ENCODE measurements at regions not wholly inside any gene's neighbourhood (a gene's known extent, or its start where the extent isn't known, plus 50 kb on each side); places are given as distances from the start of the nearest gene placed in this dataset.

- TF ChIP-seq REST (IDR thresholded peaks at IDR 0.05; ENCODE audit: unreplicated experiment) (no peak), ETS1 (IDR thresholded peaks at IDR 0.05) (no peak), JUNB (IDR thresholded peaks at IDR 0.05; ENCODE audit: unreplicated experiment) (no peak), NANOG (IDR thresholded peaks at IDR 0.05; ENCODE audit: borderline replicate concordance) (no peak), EZH2 (IDR thresholded peaks at IDR 0.05; ENCODE audit: low read depth, unreplicated experiment) (no peak), EZH2phosphoT487 (IDR thresholded peaks at IDR 0.05; ENCODE audit: unreplicated experiment) (no peak)
Observed at GRCh38 chr7:89975577-89975976, 178.7 kb upstream of the STEAP1 start (continued).

GRCh38 chr7:89987665-89988064 lies 166.6 kb upstream of the STEAP1 start:
- Mint-ChIP-seq H3K9me3 (peaks cover 6% of the 10 kb centered on the region; the same call in 1 of the 3 replicates), H3K4me1 (peaks cover 24% of the 10 kb centered on the region), H3K27ac (no peak overlapping the region), H3K4me3 (no peak overlapping the region), H3K27me3 (ENCODE audit: insufficient read depth, low read depth, poor library complexity) (peaks cover 5% of the 10 kb centered on the region), H3K36me3 (ENCODE audit: low read depth) (no peaks in the 10 kb centered on the region; the same call in 2 of the 3 replicates)
- H3K4me2 ChIP-seq, result peak overlapping the region; percentile 35
- no peak overlapping the region for H3K27ac ChIP-seq (ENCODE audit: low read depth)
- H3F3A ChIP-seq (replicated peaks; ENCODE audit: low read depth), result no peaks in the 10 kb centered on the region
- no peaks in the 10 kb centered on the region for H3K79me2 ChIP-seq (replicated peaks; ENCODE audit: insufficient read depth)
- peaks cover 23% of the 10 kb centered on the region for H3K4me1 ChIP-seq (ENCODE audit: insufficient read depth)
- DNase-seq (ENCODE audit: low spot score), result peak; percentile 10
- no peak for ATAC-seq
- H4K20me1 ChIP-seq (replicated peaks; ENCODE audit: insufficient read depth), result no peaks in the 10 kb centered on the region
- H3K36me3 ChIP-seq (ENCODE audit: insufficient read depth), result no peaks in the 10 kb centered on the region
- H3K27me3 ChIP-seq (ENCODE audit: insufficient read depth), result peaks cover 48% of the 10 kb centered on the region
- H2AFZ ChIP-seq, result no peak overlapping the region
- no peaks in the 10 kb centered on the region for H3K9me2 ChIP-seq (ENCODE audit: insufficient read depth)
- H3K4me3 ChIP-seq, result peak overlapping the region; percentile 2; the same call in 1 of the 2 replicates
- TF ChIP-seq CREB1 (CRISPR knock-in tag; IDR thresholded peaks at IDR 0.05; ENCODE audit: low read depth) (no peak), ZNF331 (CRISPR knock-in tag; IDR thresholded peaks at IDR 0.05; ENCODE audit: low read depth) (no peak), ZNF462 (CRISPR knock-in tag; IDR thresholded peaks at IDR 0.05) (peak; percentile 86), STAT1 (IDR thresholded peaks at IDR 0.05; ENCODE audit: unreplicated experiment) (no peak), CTCF (conservative IDR thresholded peaks at IDR 0.05; ENCODE audit: low read depth in 2 of 2) (no peak), ZNF114 (CRISPR knock-in tag; IDR thresholded peaks at IDR 0.05) (no peak)
